Right renal pelvis (tissue), 4 donors: ENCODE measurements at regions not wholly inside any gene's neighbourhood (a gene's known extent, or its start where the extent isn't known, plus 50 kb on each side); places are given as distances from the start of the nearest gene placed in this dataset.

Source experiments
- DNase-seq, 4 donors: peaks; one replicate each; pipeline ENCODE4 v3.0.0-alpha.2; 2013; ENCODE audit warnings: low read depth in 4 of 4, low spot score in 3 of 4, missing footprints in 1 of 4

GRCh38 chr4:106773076-106773905 lies 262.8 kb downstream of the DKK2 start:
- no peak for DNase-seq

GRCh38 chr4:106767991-106768390 lies 268.1 kb downstream of the DKK2 start:
- no peak for DNase-seq

- DNase-seq = no peak
These were observed 269.6 kb downstream of the DKK2 start for GRCh38 chr4:106766519-106766918.

GRCh38 chr4:106764774-106765173 lies 271.3 kb downstream of the DKK2 start:
- no peak for DNase-seq

GRCh38 chr4:106762666-106763443 lies 273.3 kb downstream of the DKK2 start:
- DNase-seq = no peak

GRCh38 chr4:106753426-106753825 lies 282.7 kb downstream of the DKK2 start:
- no peak for DNase-seq

GRCh38 chr4:106746451-106746850 lies 289.7 kb downstream of the DKK2 start:
- DNase-seq = no peak

- DNase-seq = no peak
These were observed 298.0 kb downstream of the DKK2 start for GRCh38 chr4:106738121-106738520.

- DNase-seq = no peak
These were observed 317.6 kb downstream of the DKK2 start for GRCh38 chr4:106718548-106718947.

- no peak for DNase-seq
These were observed 319.0 kb downstream of the DKK2 start for GRCh38 chr4:106717091-106717490.

- no peak for DNase-seq
These were observed 320.3 kb downstream of the DKK2 start for GRCh38 chr4:106715825-106716224.

GRCh38 chr4:106708464-106708816 lies 327.7 kb downstream of the DKK2 start:
- DNase-seq = no peak

- DNase-seq = no peak
These were observed 328.2 kb downstream of the DKK2 start for GRCh38 chr4:106707776-106708463.

GRCh38 chr4:106704253-106704870 lies 331.8 kb downstream of the DKK2 start:
- no peak for DNase-seq

- DNase-seq = no peak
These were observed 331.7 kb upstream of the GIMD1 start for GRCh38 chr4:106700321-106700720.

- DNase-seq = no peak
These were observed 330.1 kb upstream of the GIMD1 start for GRCh38 chr4:106698621-106699195.

- DNase-seq = no peak
These were observed 327.1 kb upstream of the GIMD1 start for GRCh38 chr4:106695501-106696262.

GRCh38 chr4:106694232-106694631 lies 325.7 kb upstream of the GIMD1 start:
- no peak for DNase-seq

- no peak for DNase-seq
These were observed 323.2 kb upstream of the GIMD1 start for GRCh38 chr4:106691749-106692148.

- no peak for DNase-seq
These were observed 321.9 kb upstream of the GIMD1 start for GRCh38 chr4:106690487-106690886.
